ENCODE measurements at regions not wholly inside any gene's neighbourhood (a gene's known extent, or its start where the extent isn't known, plus 50 kb on each side); places are given as distances from the start of the nearest gene placed in this dataset.
"Not testable (repeated sequence)": the region's sequence is repeated elsewhere in the genome, so short reads cannot be mapped to it uniquely, and the experiment has no call there.

DNA sequence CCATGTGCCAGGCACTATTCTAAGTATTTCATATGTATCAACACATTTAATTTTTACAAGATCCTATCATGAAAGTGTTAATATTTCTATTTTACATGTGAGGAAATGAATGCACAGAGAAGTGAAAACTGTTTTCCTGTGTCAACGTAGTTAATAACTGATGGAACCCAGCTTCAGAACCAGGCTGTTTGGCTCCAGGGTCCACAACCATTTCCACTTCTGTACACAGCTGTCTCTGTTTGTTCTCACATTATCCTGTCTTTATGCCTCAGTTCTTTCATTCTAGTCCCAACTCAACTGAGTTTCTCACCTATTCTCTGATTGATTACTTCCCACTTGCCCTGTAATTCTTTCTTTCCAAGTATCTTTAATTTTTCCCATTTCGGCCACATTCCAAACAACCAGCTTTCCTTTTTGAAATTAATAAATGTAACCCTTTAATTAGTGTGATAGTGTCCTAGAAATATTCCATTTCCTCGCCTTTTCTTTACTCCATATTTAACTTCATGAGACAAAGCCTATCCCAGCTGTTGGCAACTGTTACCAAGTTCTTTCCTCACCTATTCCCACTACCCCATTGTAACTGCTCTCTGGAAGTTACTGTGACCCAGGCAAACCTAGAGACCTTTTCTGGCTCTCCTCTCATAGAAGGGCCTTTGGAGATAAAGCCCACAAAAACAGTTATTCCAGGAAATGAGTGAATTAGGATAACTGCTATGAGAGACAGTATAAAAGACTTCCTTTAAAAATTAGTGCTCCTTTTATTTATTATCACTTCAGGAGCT lies 218.7 kb downstream of the RASSF9 start:
- intact Hi-C loops (cut with DNase I, micrococcal nuclease) = no loop called here
- ATAC-seq (no peak), DNase-seq (no peak)

DNA sequence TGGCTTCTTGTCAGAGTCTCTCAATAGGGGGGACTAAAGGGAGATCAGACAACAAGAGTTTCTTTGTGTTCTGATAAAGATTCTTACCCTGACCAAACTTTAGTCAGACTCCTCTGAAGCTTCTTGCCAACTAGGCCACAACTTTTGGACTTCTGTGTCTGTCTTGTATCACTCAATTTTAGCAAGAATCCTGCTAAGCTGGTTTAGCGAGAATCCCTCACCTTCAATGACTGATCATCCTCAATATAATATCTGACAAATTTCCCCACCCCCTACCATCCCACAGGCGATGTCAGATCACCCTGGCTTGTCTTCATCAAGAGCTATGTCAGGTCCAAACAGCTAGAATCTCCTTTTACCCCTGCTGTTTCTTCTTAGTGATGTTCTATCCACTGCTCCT lies 215.2 kb downstream of the RASSF9 start:
- DNase-seq = no peak
- no peak for ATAC-seq
- intact Hi-C loops (cut with DNase I, micrococcal nuclease) = no loop called here

DNA sequence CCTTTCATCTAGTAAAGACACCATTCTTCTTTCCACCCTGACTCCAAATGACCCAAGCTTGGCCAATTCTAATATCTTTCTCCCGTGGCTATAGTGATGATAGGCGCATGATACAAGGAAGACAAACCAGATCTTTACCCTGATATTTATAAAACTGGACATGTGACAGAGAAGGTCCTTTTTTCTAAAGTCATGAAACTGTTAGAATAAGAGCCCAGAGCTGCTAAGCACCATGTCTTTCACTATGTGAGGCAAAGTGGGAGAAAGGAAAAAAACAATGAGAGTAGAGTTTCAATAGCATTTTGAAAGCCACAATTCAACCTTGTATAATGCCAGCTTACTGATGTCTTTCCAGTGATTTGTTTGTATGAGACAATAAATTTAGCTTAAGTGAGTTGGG lies 212.4 kb downstream of the RASSF9 start:
- ATAC-seq = no peak
- intact Hi-C loops (cut with DNase I, micrococcal nuclease) = no loop called here
- no peak for DNase-seq

DNA sequence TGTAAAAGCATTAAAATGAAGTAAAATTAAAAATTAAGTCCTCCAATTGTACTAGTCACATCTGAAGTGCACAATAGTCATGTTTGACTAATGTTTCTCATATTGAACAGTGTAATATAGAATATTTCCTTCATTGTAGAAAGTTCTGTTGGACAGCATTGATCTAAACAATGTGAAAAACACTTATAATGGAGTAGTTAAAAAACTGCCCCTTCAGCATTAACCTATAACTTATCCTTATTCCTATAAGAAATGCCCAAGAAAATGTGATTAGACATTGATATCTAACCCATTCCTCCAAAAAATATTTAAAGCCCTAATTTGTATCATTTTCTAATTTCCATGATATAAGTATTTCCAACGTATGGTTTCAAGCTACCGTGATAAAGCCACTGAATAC lies 210.7 kb downstream of the RASSF9 start:
- ATAC-seq (no peak), DNase-seq (no peak)
- intact Hi-C loops (cut with DNase I, micrococcal nuclease) = no loop called here

DNA sequence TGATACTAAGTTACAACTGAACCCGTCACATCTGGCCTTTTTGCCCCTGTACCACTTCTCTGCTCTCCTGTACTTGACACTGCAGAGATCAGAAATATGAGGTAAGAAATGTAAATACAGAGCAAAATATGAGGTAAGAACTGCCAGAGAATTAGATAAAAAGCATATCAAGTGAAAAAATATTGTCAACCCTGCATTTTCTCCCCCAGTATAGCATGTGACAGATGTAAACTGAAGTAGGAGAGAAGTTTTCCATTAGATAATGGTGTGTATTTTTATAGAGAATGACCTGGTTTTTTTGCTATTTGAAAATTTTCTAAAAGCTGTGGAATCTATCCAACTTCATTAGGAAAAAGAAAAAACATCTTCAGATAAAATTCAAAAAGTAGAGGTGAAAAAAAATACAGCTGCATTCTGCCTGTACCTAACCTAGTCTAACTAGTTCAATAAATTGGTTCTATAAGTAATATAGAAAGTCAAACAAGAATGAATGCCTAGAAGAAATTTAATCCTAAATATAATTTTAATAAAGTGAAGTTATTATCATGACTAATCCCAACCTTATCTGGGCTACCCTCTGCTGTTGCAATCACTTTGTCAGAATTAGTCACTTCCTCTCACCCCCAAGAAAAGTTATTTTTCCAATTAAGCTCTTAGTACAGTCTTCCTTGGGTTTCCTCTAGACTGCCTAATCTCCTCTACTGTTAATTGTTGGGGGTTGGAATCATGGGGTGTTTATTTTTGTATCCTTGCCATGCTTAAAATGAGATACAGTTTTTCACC lies 210.0 kb downstream of the RASSF9 start:
- no peak for DNase-seq
- intact Hi-C loops (cut with DNase I, micrococcal nuclease) = no loop called here
- no peak for ATAC-seq

DNA sequence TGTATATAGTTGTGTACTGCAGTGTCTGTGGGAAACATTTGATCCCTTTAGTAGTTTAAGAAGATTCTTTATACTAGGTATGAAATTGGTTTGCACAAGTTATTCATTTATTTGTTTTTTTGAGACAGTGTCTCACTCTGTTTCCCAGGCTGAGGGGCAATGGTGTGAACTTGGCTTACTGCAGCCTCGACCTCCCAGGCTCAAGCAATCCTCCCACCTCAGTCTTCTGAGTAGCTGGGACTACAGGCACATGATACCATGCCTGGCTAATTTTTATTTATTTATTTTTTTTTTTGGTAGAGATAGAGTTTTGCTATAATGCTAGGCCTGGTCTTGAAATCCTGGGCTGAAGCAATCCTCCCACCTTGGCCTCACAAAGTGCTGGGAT lies 209.4 kb downstream of the RASSF9 start:
- intact Hi-C loops (cut with DNase I, micrococcal nuclease) = no loop called here
- no peak for ATAC-seq
- DNase-seq = no peak

DNA sequence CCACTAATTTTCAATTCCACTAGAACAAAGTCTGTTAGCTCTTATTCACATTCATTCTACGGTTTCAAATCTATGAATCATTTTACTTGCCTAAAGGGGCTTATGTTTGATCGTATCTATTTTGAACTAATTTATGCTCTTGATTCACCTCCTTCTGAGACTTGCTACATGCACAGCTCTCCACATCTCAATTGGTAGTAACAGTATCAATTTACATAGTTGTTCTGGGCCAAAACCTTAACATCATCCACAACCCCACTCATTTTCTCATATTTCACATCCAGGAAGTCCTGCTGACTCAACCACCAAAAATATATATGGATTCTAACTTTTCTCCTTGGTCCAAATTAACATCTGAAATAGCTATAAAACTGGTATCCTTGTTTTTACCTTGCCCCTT lies 208.6 kb downstream of the RASSF9 start:
- DNase-seq (no peak), ATAC-seq (no peak)
- intact Hi-C loops (cut with DNase I, micrococcal nuclease) = no loop called here

DNA sequence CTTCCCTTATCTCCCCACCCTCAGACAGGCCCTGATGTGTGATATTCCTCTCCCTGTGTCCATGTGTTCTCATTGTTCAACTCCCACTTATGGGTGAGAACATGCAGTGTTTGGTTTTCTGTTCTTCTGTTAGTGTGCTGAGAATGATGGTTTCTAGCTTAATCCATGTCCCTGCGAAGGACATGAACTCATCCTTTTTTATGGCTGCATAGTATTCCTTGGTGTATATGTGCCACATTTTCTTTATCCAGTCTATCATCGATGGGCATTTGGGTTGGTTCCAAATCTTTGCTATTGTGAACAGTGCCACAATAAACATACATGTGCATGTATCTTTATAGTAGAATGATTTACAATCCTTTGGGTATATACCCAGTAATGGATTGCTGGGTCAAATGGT lies 207.6 kb downstream of the RASSF9 start:
- ATAC-seq; intact Hi-C loops (cut with DNase I, micrococcal nuclease); DNase-seq: not testable (repeated sequence)

DNA sequence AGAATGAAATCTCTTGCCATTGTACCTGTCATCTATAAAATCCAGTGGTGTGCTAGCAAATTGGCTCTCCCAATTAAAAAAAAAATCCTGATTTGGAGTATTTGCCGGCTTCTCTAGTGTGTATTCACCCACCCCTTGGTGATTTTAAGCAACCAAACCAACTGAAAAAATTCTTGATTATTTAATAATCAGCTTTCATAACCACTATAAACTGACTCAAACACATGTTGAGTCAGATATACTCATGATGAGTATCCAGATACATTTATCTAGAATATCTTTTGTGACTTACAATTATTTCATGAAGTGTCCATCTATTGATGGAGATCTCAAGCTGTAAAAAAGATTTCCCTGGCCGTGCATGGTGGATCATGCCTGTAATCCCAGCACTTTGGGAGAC lies 205.4 kb downstream of the RASSF9 start:
- intact Hi-C loops (cut with DNase I, micrococcal nuclease) = no loop called here
- DNase-seq (no peak), ATAC-seq (no peak)

DNA sequence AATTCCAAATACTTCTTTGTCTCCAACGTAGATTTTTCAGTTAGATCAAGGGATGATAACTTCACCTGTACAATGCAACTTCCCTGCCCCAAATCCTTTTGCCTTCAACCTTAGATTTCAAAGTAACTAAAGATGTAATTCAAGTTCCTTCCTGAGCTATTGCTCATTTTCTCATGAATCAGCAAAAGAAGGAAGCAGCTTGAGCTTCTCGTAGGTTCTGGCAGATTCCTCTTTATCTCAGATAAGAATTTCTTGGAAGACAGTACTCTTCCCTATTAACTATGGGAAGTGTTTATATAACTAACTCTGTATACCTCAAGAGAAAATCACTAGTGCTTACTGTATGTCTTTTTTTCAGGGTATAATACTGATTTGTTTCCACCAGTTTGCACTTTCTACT lies 203.8 kb downstream of the RASSF9 start:
- intact Hi-C loops (cut with DNase I, micrococcal nuclease) = no loop called here
- no peak for ATAC-seq
- DNase-seq = no peak

DNA sequence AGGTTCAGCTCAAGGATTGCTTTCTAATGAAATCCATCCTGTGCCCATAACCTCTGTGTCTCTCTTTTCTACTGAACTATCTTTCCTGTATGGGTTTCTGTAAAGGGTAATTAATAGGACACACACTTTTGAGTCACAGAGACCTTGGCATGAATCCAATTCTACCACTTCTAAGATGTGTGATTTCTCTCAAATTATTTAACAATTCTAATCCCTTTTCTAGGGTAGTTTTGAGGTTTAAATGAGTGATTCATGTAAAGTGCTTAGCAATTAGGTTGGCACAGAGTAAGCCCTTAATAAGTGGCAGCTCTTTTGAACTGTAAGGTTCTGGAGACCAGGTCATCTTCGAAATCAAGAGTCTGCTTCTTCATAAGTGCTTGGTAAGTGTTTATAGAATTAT lies 202.7 kb downstream of the RASSF9 start:
- intact Hi-C loops (cut with DNase I, micrococcal nuclease) = no loop called here
- no peak for DNase-seq
- ATAC-seq = no peak

DNA sequence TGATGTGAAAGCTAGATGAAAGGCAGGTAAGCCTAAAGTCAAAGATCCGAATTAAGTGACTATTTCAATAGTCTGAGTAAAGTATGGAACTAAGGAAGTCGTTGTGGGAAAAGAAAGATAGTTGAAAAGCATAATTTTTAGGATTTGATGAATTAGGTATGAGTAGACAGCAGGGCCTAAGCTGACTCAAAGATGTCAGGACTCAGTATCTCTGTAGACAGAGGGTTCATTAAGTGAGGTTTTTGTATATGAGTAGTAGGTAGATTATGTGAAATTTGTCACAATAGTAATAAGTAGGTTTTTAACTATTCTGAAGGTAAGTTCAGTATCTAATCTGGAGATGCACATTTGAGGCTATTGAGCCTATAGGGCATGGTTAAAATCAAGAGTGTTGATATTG lies 196.4 kb downstream of the RASSF9 start:
- intact Hi-C loops (cut with DNase I, micrococcal nuclease) = no loop called here

DNA sequence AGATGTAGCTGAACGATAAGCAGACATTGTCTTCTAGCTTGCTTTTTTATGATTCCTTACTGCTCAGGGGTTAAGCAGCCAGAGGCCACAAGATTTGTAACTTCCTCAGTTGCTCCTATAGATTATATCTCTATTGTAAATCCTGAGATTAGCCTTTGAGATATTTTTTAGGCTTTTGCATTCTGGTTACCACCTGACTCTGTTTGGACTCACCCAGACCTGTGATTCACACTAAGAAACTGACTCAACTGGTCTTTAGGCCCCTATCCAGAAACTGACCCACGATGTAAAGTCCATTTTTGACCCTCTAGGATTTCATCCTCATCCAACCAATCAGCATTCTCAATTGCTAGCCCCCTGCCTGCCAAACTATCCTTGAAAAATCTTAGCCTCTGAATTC lies 194.4 kb downstream of the RASSF9 start:
- no peak for DNase-seq
- intact Hi-C loops (cut with DNase I, micrococcal nuclease) = no loop called here
- no peak for ATAC-seq

More for the DNA sequence above, 196.4 kb downstream of the RASSF9 start:
- DNase-seq (no peak), ATAC-seq (no peak)

DNA sequence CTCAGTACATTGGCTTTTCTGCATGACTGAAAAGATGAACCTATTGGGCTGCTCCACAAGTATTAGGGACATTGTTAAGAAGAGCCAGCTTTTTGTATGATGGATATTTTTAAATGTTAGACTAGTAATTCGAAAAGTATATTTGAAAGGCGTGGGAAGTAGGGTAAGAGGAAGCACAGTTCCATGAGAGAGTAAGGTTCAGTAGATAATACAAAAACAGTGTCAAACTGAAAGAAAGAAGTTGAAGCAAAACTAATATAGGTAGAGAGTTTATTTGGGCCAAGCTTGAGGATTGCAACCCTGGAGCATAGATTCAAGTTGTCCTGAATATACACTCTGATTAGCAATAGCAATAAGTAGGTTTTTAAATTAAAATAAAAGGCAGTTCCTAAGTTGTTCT lies 193.9 kb downstream of the RASSF9 start:
- intact Hi-C loops (cut with DNase I, micrococcal nuclease) = no loop called here
- DNase-seq (no peak), ATAC-seq (no peak)

DNA sequence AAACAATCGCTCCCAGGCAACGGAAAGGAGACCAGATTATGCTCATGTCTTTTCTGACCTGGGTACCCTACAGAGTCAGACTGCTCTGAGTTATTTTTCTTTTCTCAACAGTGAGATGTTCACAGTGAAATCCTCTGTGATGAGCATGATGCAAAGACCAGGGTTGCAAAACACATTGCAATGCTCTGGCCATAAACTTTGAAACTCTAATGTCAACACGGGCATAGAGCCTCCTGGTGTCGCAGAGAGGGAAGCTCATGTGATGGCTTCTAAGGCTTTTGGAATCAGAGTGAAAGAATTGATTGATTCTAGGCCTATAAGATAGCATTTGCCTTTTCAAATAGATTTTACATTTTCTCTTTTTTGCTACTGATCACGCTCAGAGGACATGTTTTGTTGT lies 193.4 kb downstream of the RASSF9 start:
- peak; percentile 66 for ATAC-seq
- peak in 1 of 2 donors; percentile 5 for DNase-seq
- intact Hi-C loops (cut with DNase I, micrococcal nuclease) = no loop called here

DNA sequence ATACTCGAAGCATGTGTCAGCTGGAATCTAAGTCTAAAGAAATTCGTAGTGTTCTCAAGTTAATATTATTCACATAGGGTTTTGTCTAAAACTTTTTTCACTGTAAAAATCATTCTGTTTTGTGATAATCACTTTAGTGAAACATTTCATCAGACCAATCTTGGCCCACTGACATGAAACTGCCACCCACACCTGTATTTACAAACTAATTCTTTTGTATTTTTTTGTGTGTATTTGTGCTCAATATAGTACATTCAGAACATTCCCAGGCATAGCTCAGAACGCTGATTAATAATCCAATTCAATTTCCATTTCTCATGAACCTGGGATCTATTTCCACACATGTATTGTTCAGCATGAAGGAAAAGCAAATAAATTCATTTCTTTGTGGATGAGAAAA lies 191.7 kb downstream of the RASSF9 start:
- intact Hi-C loops (cut with DNase I, micrococcal nuclease) = no loop called here
- ATAC-seq (no peak), DNase-seq (no peak)

DNA sequence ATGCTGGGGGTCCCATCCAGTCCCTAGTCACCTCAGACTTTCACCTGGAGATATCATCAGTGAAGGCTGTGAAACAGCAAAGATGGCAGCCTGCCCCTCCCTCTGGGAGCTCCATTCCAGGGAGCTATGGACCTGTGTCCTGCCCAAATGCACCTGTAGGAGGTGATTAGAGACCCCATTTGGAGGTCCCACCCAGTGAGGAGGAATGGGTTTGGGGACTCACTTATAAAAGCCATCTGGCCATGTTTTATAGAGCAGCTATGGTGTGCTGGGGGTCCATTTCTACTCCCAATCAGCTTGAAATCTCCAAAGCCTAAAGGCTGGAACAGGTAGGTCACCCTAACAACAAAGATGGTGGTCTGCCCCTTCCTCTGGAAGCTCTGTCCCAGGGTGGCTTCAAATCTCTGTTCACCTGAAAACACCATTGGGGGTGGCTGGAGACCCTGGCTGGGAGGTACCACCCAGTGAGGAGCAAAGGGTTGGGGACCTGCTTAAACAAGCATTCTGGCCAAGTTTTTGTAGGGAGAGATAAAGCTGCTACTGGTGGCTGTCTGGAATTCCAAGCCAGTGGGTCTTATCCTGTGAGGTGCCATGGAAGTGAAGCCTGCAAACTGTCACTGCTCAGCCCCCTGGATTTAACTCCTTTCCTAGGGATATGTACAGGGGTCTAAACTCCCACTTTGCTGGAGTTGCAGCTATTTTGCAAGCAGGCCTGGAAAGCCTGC lies 182.3 kb downstream of the RASSF9 start:
- no peak for ATAC-seq
- intact Hi-C loops (cut with DNase I, micrococcal nuclease) = no loop called here

DNA sequence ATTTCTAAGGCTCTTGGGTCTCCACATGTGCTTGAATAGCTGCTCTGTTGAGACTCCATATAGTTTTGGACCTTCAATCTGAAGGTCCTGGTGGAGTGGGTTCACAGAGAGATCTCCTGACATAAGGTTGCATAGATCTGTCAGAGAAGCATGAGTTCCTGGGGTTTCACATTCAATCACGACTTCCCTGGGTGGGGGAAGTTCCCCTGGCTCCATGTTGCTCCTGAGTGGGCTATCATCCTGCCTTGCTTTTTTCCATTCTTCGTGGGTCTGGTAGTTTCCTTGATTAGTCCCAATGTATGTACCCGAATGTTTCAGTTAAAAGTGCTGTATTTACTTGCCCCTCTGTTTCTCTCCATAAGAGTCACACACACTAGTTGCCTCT lies 181.8 kb downstream of the RASSF9 start:
- intact Hi-C loops (cut with DNase I, micrococcal nuclease) = no loop called here
- no peak for ATAC-seq
- DNase-seq = no peak

More for the DNA sequence above, 182.3 kb downstream of the RASSF9 start:
- no peak for DNase-seq

DNA sequence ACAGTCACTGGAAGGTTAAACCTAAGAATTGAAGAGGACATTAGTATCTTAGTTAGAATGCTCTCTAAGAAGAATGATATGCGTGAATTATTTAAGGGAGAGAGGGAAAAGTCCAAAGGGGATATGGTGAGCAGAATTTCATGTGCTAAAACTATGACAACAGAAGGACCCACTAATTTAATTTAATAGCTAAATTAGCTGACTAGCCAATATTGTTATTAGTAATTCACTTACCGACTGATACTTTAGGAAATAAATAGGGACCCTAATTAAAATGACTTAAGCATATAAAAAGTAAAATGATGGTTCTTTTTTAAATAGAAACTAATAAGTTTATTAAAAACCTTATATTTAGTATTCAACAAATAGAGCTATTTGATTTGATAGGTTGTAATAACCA lies 179.6 kb downstream of the RASSF9 start:
- no peak for ATAC-seq
- intact Hi-C loops (cut with DNase I, micrococcal nuclease) = no loop called here
- no peak for DNase-seq

DNA sequence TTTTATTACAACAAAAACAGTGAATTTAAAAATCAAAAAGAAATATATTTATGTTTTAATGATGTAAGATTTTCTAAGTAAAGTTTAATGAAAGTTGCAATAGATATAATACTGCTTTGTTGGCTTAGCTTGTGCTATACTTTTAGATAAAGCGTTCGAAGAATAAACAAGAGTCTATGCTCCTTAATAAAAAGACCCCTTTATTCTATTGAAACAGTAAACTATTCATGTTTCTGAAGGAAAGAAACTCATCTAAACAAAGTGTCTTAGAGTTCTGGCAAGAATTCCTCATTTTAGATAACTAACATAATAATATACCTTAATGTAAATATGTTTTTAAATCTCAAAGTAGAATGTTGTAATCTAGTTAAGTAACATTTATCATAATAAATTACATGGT lies 179.0 kb downstream of the RASSF9 start:
- intact Hi-C loops (cut with DNase I, micrococcal nuclease) = no loop called here
- no peak for ATAC-seq
- DNase-seq = no peak

Measured in left colon (tissue), 2 donors.